Ishikawa (cell line): ENCODE measurements at regions not wholly inside any gene's neighbourhood (a gene's known extent, or its start where the extent isn't known, plus 50 kb on each side); places are given as distances from the start of the nearest gene placed in this dataset.

Experiments
- CEBPB ChIP-seq: IDR thresholded peaks from 2 replicates; pipeline ENCODE4 v1.6.1; 2012
- CREB1 ChIP-seq: IDR thresholded peaks from 2 replicates; pipeline ENCODE4 v1.6.1; 2012; ENCODE audit warnings: low read depth
- EGR1 ChIP-seq: IDR thresholded peaks from 2 replicates; pipeline ENCODE4 v1.6.1; 2012
- EP300 ChIP-seq: IDR thresholded peaks from 2 replicates; pipeline ENCODE4 v1.6.1; 2012; ENCODE audit warnings: borderline replicate concordance
- FOXM1 ChIP-seq: IDR thresholded peaks from 2 replicates; pipeline ENCODE4 v1.6.1; 2012; ENCODE audit warnings: low read depth, borderline replicate concordance
- MAX ChIP-seq: IDR thresholded peaks from 2 replicates; pipeline ENCODE4 v1.6.1; 2012
- NFIC ChIP-seq: IDR thresholded peaks from 2 replicates; pipeline ENCODE4 v1.6.1; 2012
- RAD21 ChIP-seq: IDR thresholded peaks from 2 replicates; pipeline ENCODE4 v1.6.1; 2012; ENCODE audit warnings: low read depth
- REST ChIP-seq: IDR thresholded peaks from 2 replicates; pipeline ENCODE4 v1.6.1; 2012; ENCODE audit warnings: low read depth, mild to moderate bottlenecking
- TAF1 ChIP-seq: IDR thresholded peaks from 2 replicates; pipeline ENCODE4 v1.6.1; 2012; ENCODE audit warnings: low read depth, mild to moderate bottlenecking
- TCF12 ChIP-seq: IDR thresholded peaks from 2 replicates; pipeline ENCODE4 v1.6.1; 2012; ENCODE audit warnings: low read depth
- TEAD4 ChIP-seq: IDR thresholded peaks from 2 replicates; pipeline ENCODE4 v1.6.1; 2012
- USF1 ChIP-seq: IDR thresholded peaks from 2 replicates; pipeline ENCODE4 v1.6.1; 2012
- YY1 ChIP-seq: IDR thresholded peaks from 2 replicates; pipeline ENCODE4 v1.6.1; 2012; ENCODE audit warnings: low read depth
- ZBTB7A ChIP-seq: IDR thresholded peaks from 2 replicates; pipeline ENCODE4 v1.6.1; 2012; ENCODE audit warnings: low read depth

GRCh38 chr18:55853268-55853667 is 265.3 kb upstream of the TCF4 start:
- TF ChIP-seq FOXM1 (no peak), YY1 (no peak)

- no peak for TF ChIP-seq NFIC
Observed at GRCh38 chr18:55850904-55851303, 262.9 kb upstream of the TCF4 start.

GRCh38 chr18:55849391-55849790 is 261.4 kb upstream of the TCF4 start:
- TF ChIP-seq TAF1 (no peak), ZBTB7A (no peak), NFIC (no peak), YY1 (no peak), CREB1 (no peak), RAD21 (no peak)

GRCh38 chr18:55847960-55848359 is 260.0 kb upstream of the TCF4 start:
- TF ChIP-seq TAF1, result no peak
- TF ChIP-seq ZBTB7A, result no peak
- no peak for TF ChIP-seq TCF12
- TF ChIP-seq NFIC, result no peak
- no peak for TF ChIP-seq REST
- no peak for TF ChIP-seq RAD21
- no peak for TF ChIP-seq CREB1

- TF ChIP-seq CEBPB (no peak), NFIC (no peak), TAF1 (no peak), TEAD4 (no peak), EGR1 (no peak), CREB1 (no peak), RAD21 (no peak), EP300 (no peak), FOXM1 (no peak), ZBTB7A (no peak), USF1 (no peak), TCF12 (no peak), YY1 (no peak)
Observed at GRCh38 chr18:55845221-55845620, 257.2 kb upstream of the TCF4 start.

GRCh38 chr18:55844382-55844781 is 256.4 kb upstream of the TCF4 start:
- TF ChIP-seq MAX (no peak), EGR1 (no peak), CEBPB (no peak), ZBTB7A (no peak), TAF1 (no peak), YY1 (no peak), CREB1 (no peak), TEAD4 (no peak), RAD21 (no peak), USF1 (no peak), REST (no peak), FOXM1 (no peak), TCF12 (no peak), EP300 (no peak), NFIC (no peak)

- no peak for TF ChIP-seq CEBPB
- TF ChIP-seq TAF1, result no peak
- no peak for TF ChIP-seq MAX
- TF ChIP-seq TEAD4, result no peak
- no peak for TF ChIP-seq NFIC
- no peak for TF ChIP-seq TCF12
Observed at GRCh38 chr18:55841314-55841713, 253.3 kb upstream of the TCF4 start.

- TF ChIP-seq TAF1 (no peak), CREB1 (no peak), YY1 (no peak), FOXM1 (no peak), EP300 (no peak), ZBTB7A (no peak), USF1 (no peak)
Observed at GRCh38 chr18:55840601-55841170, 252.7 kb upstream of the TCF4 start.
